GM19395 (cell line): ENCODE measurements at regions not wholly inside any gene's neighbourhood (a gene's known extent, or its start where the extent isn't known, plus 50 kb on each side); places are given as distances from the start of the nearest gene placed in this dataset.

ENCODE experiments used
- ATAC-seq: cut with Tn5 transposase; IDR thresholded peaks from one replicate; pipeline ENCODE4 v1.9.1; 2021; ENCODE audit warnings: mild to moderate bottlenecking, moderate library complexity; ENCODE audit not compliant: unreplicated experiment

DNA sequence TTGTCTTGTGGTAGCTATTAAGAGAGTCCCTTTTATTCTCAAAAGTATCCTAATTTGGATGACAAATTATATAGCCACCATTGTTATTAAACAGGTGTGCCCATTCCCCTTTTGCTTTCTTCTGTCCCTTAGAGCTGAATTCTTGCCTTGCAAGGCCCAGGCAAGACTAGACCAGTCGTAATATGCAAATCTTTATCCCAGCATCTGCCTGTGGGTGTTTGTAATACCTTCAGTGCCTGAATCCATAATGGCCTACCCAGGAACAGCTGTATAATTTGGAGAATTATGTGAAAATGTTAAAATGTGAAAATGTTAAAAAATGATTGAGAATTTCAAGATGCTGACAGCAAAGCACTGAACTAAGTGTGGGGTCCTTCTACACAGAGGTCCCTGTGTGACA is 403.0 kb upstream of the RBMS3 start:
- ATAC-seq, result no peak

DNA sequence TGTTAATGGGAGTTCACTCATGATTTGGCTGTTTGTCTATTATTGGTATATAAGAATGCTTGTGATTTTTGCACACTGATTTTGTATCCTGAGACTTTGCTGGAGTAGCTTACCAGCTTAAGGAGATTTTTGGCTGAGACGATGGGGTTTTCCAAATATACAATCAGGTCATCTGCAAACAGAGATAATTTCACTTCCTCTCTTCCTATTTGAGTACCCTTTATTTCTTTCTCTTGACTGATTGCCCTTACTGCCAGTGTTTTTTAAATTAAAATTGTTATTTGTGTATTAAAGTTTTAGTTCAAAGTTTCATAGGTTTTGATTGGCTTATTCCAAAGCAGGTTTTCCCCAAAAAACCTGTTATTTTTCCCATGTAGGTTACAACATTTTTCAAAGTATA is 390.5 kb upstream of the RBMS3 start:
- no peak for ATAC-seq

DNA sequence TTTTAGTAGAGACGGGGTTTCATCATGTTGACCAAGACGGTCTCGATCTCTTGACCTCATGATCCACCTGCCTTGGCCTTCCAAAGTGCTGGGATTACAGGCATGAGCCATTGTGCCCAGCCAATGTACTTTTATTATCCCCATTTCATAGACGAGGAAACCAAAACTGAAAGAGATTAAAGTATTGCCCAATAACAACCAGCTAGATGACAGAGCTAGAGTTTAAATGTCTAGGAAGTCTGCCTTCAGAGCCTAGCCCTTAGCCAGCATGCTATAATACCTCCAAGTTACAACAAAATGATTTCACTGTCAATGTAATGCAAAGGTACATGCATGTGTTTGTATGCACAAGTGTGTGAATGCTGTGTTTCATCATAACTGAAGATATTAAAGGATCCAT is 389.4 kb upstream of the RBMS3 start:
- no peak for ATAC-seq

DNA sequence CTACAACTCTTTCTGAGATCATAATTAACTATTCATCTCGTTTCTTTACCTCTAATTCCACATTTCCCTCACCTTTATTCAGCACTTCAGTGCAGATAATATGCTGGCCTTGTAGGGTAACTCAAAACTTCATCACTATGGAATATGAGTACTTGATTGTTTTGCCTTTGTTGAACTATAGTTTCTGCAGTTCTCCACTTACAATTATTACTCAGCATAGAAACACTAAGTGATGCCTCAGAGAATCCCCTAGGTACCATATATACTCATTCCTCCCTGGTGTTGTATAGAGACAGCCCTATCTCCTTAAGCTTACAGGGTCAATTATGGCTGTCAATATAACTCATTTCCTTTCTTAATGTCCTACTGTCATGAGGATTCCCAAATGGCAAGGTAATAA is 380.6 kb upstream of the RBMS3 start:
- no peak for ATAC-seq

DNA sequence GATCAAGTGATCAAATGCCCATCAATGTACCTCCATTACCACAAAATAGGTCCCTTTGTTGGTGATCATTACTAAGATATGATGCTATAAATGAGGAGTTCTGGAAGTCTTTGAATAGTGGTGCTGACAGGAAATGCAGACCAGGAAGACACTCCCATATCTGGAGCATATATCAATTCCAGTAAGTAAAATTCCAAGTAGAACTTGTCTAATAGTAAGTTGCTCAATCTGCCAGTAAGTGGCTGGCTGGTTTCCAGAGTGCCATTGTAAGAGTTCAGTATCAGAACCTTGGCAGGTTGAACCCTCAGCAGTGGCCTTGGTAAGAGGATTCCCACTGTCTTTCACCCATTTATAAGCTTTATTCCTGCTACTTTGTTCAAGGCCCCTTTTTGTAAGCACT is 379.9 kb upstream of the RBMS3 start:
- no peak for ATAC-seq

DNA sequence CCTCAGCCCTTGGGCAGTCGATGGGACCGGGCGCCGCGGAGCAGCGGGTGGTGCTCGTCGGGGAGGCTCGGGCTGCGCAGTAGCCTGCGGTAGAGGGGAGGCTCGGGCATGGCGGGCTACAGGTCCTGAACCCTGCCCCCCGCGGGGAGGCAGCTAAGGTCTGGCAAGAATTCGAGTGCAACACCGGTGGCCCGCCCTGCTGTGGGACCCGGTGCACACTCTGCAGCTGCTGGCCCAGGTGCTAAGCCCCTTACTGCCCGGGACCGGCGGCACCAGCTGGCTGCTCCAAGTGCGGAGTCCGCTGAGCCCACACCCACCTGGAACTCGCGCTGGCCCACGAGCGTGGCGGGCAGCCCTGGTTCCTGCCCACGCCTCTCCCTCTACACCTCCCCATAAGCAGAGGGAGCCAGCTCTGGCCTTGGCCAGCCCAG is 377.7 kb upstream of the RBMS3 start:
- ATAC-seq, result no peak

DNA sequence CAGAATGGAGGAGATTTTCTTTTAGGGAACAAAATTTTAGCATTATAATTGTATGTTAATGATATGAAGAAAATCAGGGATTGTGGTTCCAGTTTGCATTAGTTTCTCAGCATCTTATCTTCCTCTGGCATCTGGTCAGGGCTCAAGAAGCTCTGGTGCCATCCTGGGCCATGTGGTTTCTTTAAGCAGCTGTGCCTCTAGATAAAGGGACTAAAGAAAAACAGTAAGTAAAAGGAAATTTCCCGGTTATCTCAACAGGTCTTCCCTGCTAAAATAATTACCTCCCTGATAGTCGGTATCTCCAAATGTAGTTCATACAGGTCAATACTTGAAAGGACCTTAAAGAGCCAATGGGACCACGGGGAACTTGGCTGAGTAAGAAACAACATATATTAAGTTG is 375.1 kb upstream of the RBMS3 start:
- no peak for ATAC-seq

DNA sequence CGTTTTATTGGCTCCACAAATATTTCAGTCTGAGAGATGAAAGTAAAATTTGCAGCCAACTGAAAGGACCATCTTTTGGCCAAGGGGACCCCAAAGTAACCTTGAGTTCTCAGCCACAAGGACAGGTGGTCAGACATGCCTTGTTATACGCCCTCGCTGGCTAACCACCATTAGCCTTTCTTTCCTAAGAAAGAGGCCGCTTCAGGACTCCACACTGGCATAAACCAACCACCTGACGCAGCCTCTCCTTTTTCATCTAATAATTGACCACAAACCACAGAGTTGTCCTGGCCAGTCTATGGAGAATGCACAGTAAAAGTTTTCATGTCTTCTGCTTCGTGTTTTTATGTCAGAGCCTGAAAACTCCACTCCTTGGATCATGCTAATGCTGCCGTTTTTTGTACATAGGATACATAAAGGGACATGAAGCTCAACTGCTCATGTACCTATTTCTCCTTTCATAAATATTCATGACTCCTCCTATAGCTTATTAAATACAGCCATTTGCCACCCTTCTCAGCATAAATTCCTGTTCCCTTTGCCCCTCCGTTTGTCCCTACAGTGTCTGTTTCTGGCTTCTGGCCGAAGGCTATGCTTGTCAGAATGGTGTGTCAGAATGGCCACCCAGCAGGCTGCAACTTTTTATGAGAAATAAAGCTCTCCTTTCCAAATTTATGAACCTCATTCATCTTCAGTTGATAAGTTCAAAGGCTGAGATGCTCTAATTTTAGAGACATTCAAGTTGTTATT is 374.1 kb upstream of the RBMS3 start:
- no peak for ATAC-seq

DNA sequence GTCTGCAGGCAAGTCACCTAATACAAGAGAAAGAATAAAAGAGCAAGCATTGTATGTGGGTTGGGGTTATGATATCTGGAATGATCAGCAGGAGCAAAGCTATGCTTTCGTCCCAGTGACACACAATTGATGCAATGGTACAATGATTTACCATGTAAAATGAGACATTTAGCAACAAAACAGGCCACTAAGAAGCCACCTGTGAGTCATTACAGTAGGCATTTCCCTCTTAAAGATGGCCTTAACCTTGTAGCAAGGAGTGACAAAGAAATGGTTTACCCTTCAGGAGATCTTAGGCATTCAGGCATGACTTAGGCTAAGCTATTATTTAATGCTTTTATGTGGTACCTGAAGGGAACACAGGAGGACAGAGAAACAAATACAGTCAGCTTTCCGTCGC is 373.3 kb upstream of the RBMS3 start:
- ATAC-seq, result no peak

DNA sequence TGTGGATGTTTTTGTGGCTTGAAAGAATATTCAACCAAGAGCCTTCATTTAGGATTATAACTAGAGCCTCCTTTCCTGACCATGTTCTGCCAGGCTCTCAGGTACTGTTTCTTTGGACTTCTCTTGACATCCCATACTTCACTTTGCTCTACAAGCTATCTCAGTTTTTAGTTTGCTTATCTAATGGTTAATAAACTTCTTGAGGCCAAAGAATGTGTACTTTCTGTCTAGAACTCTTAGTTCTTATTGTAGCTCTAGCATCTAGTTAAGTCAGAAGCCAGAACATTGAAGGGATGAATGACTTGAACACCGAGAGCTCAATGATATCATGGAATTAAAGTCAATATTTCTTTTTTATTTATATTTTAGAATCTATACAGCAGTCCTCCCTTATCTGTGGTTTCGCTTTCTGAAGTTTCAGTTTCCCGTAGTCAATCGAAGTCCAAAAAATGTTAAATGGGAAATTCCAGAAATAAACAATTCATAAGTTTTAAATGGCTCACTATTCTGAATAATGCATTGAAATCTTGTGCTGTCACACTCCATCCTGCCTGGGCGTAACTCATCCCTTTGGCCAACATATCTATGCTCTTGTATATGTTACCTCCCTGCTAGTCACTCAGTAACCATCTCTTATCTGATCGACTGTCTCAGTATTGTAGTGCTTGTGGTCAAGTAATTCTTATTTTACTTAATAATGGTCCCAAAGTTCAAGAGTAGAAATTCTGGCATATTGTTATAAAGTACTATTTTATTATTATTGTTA is 368.6 kb upstream of the RBMS3 start:
- ATAC-seq, result no peak

DNA sequence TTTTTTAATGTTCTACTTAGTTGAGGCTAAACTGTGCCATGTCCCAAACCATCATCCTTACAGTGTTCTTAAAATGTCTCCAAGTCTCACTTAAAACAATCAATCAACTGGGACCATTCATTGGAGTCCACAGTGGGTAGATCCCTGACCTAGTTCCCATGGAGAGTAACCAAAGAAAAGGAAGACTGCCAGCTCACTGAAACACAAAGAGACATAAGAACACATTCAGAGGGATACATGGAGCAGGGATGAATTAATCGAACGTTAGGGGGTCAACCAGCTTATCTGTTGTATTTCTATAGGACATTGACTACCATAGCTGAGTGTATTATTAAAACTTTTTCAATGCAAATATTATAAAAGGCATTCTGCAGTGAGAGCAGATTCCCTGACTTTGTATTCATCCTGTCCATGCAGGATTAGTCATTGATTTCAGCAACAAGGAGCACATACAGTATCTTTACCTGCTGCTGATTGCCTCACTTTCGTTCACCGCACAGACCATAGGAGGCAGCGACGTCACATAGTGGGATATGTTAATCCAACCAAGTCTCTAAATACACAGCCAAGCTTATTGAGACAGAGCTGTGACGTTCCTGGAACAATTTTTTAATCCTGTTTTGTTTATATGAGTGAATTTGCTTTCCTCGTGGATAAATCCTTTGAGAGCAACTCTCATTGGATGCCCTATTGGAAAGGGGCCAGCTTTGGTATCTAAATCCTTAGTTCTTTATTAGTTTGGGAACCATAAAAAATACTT is 364.9 kb upstream of the RBMS3 start:
- no peak for ATAC-seq

DNA sequence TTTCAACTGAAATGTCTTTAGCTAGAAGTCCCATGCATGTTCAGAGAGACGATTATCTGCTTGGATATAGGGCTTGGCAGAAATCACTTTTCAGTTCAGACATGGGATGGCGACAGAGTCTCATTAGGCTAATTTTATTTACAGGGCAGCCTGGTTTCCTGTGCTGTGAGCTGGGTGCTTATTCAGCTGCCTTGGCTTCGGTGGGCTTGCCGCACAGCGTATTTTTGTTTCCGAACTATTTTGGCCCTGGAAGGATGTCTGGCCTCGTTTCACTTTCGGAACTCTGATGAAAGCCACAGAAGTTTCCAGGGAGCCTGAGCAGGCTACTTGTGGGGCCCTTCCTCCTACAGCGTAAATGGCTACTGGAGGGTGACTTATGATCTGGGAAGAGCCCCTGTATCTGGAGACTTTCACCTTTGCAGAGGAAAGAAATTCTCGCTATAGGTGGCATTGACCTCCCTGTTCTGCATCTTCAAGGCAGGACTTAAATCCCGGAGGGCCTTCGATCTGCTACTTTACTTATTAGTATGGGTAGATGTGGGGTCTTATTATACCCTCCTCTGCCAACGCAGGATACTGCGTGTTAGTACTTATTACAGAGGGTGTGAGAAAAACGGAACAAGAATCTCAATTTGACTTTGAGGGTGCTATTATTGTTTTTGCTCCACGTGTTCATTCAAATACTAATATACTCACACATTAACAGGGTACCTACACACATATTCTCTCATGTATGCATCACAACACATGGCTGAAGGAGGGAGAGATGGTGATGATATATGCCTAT is 364.0 kb upstream of the RBMS3 start:
- peak; percentile 91 for ATAC-seq

DNA sequence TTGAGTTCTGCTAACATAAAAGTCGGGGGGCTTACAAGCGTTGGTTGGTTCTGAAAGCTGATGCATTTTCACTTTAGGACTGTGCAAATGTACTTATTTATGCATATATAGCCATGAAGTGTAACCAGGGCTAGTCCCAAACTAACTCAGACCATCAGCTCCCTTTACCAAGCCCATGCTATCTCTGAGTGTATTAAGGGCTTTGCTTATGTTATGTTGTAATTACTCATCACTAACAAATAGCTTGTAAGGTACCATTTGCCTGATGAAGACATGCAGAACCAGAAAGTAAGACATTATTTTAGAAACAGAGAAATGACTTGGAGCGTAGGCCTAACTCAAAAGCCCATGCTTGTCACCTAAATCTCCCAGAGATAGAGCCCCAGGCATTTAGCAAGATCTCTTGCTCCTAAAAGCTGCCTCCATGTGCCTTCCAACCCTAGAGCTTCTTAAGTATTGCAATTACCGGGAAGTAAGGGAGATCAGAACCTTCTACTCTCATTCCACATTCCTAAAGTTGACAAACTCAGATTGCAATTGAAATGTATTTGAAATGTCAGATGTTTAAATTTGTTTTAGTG is 362.9 kb upstream of the RBMS3 start:
- no peak for ATAC-seq

DNA sequence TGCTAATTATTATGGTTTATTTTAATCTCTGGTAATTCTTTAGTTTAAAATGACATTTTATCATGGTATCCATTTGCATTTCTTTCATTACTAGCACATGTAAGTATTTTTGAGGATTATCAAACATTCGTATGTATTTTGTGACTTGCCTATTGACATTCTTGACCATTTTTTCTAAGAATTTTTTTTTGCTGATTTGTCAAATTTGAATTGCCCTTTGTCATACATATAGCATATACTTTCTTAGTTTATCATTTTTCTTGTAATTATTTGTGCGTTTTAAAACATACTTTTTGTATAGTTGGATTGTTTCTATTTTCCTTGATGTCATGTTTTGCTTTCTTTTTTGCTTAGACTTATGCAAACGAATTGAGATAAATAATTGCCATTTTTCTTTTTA is 358.5 kb upstream of the RBMS3 start:
- no peak for ATAC-seq

DNA sequence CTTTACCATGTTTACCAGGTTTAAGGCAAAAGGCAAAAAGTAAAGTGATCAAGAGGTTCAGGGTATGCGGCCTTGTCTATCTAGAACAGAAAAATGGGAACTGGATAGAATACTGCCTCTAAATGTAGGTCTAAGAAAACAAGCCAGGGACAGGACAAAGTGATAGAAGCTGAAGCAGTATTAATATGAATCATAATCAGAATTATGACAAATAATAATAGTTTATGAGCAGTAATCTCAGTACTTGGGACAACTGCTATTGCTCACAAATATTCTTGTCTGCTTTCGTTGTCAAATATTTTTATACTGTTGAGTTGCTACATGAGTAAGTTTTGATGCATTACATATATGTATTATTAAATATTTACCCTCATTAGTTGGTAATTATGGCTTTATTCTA is 356.9 kb upstream of the RBMS3 start:
- ATAC-seq, result no peak

DNA sequence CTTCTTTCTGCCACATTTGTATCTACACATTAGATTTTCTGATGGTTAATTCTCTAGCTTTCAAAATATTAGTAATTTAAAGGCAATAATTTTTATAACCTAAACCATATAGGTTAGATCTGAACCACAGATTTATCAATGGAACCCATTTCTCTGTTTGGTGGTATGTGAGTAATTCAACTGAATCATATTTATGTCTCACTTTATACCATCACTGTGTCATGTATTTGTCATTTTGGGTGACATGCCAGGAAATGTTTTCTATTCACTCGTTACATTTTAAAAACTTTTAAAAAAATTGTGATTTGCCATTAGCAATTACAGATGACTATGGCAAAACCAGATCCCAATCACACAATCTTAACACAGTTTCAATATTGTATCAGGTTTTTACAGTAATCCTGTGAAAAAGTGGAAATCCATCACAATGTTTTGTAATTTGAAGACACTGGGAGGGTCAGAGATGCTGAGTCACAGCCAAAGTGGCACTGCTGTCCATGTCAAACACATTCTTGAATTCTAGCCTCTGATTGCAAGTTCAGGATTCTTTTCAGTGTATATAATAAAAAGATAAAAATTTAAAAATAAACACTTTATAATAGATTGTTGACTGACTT is 356.0 kb upstream of the RBMS3 start:
- no peak for ATAC-seq

DNA sequence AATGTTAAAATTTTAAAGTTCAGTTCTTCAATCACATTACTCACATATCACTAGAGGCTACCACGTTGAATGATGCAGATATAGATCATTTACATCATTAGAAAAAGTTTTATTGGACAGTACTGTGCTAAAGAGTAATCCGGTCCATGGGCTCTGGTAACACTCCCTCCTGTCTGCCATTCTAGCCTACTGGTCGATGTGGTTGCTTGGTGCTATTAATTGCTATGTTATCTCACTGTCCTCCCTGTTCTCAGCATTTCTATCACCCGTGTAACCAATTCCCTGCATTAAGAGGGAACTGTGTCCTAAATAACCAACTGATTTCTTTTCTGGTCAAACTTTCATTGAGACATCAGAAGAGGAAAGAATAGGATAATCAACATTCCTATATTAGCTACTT is 347.5 kb upstream of the RBMS3 start:
- no peak for ATAC-seq

DNA sequence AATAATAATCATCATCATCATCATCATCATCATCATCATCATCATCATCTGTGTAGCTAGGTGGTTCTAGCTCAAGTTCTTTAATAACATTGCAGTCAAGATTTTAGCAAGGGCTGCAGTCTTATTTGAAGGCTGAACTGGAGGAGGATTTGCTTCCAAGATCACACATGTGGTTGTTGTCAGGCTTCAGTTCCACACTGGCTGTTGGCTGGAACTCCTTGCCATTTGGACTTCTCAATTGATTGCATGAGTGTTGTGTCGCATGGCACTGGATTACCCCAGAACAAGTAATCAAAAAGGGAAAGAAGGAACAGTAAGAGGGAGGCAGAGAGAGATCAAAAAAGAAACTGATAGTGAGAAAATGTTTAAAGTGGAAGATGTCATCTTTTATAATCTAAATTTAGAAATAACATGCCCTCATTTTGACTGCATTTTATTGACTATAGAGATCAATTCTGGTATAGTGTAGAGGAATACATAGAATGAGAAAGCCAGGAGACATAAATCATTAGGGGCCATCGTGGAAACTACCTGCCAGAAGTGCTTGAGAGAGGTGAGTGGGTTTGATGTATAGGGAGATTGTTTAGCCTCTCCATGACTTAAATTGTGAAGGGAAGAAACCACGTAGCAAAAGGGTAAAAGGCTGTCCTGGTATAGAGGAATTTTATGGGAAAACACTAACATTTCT is 346.6 kb upstream of the RBMS3 start:
- peak; percentile 47 for ATAC-seq

DNA sequence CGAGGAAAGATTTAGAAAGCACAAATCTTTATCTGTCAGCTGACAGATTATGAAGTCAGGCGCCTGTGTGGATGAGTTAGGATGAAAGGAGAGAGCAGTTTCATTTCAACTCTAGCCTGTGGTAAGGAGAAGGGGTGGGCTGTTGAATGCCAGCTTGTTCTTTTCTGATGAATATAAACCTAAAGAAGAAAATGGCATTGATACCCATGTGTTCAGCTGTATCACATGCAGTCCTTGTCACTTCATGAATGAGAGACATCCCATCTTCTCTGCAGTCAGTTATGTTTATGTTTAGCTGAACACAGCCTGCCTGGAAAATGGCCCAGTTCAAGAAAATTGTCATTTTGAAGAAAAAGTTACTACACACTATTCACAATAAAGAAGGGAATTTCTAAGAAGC is 345.7 kb upstream of the RBMS3 start:
- no peak for ATAC-seq

DNA sequence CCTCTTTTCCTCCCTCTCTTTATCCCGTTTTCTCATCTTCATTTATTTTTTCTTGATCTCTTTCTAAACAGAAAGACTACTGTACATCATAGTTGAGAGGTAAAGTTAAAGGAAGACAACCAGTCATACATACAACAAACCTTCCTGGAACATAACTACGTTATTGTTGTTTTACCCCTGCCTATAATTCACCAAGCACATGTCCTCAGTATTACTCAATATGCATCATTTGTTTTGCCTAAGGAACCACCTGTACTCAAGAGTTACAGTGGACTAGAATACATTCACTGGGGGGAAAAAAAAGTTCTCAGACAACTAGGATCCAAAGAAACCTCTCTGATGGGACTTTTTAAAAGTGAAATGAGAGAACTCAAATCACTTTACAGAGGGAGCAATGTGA is 344.7 kb upstream of the RBMS3 start:
- no peak for ATAC-seq
